ENCODE measurements at regions not wholly inside any gene's neighbourhood (a gene's known extent, or its start where the extent isn't known, plus 50 kb on each side); places are given as distances from the start of the nearest gene placed in this dataset.

DNA sequence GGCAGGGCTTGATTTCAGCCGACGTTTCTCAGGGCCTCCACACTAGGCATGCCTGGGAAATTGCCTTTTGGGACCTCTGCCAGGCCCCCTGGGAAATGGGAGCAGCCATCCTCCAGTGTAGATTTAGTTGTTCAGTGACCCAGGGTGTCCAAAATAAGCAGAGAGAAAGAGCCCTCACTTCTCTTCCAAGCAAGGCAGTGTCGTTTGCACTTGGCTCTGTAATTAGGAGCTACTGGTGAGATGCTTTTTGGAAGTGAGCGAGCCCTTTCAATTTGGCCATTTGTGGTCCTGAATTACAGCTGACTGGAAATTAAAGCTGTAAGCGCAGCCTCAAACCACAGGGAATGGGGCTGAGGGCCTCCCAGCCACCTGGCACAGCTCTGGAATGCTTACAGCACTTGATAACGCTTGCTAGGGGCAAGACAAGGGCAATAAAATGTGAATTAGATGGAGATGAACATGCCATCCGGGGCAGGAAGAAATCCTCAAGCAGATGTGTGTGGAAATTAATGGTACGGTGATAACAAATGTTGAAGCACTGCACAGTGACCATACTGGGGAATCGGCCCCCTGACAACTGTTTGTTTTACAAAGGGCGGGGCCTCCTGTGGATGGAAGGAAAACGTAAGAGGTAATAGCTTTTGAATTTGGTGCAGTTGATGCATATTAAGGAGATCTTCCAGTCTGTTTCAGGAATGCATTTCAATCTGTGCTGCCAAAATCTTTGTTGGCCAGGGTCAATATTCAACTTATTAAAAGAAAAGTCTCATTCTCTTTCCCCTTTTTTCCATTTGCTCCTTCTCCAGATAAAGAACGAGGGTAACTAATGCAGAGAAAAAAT, 173.1 kb downstream of the UXS1 start (continued):
- TF ChIP-seq TCF12 (IDR thresholded peaks at IDR 0.05; ENCODE audit: low read depth, low read length) = no peak
- TF ChIP-seq SP4 (IDR thresholded peaks at IDR 0.05; ENCODE audit: low read length) = no peak

All from H1 (cell line).